Activated CD8-positive, alpha-beta memory T cell treated with anti-CD3 and anti-CD28 coated beads, Interleukin-2, amount 50 U/mL, for 48 hours (primary cell): ENCODE measurements at regions not wholly inside any gene's neighbourhood (a gene's known extent, or its start where the extent isn't known, plus 50 kb on each side); places are given as distances from the start of the nearest gene placed in this dataset.

Experiments
- DNase-seq: peaks from one replicate; pipeline ENCODE4 v3.0.0-alpha.2; 2020

- DNase-seq: no peak
Measured at GRCh38 chr15:70257573-70258248, 160.0 kb upstream of the TLE3 start.

GRCh38 chr15:70257047-70257446, 159.3 kb upstream of the TLE3 start:
- DNase-seq: no peak

- DNase-seq: no peak
Measured at GRCh38 chr15:70254311-70254869, 156.7 kb upstream of the TLE3 start.

GRCh38 chr15:70253461-70254156, 155.9 kb upstream of the TLE3 start:
- no peak for DNase-seq

- no peak for DNase-seq
Measured at GRCh38 chr15:70252951-70253320, 155.2 kb upstream of the TLE3 start.

- no peak for DNase-seq
Measured at GRCh38 chr15:70252056-70252950, 154.6 kb upstream of the TLE3 start.

GRCh38 chr15:70251246-70251990, 153.7 kb upstream of the TLE3 start:
- DNase-seq: no peak

GRCh38 chr15:70250208-70251201, 152.8 kb upstream of the TLE3 start:
- DNase-seq: no peak

GRCh38 chr15:70249616-70250015, 151.9 kb upstream of the TLE3 start:
- no peak for DNase-seq

GRCh38 chr15:70248116-70249025, 150.7 kb upstream of the TLE3 start:
- no peak for DNase-seq

GRCh38 chr15:70247281-70247680, 149.6 kb upstream of the TLE3 start:
- DNase-seq: no peak

GRCh38 chr15:70246623-70247220, 149.0 kb upstream of the TLE3 start:
- DNase-seq: no peak

GRCh38 chr15:70245932-70246622, 148.4 kb upstream of the TLE3 start:
- DNase-seq: peak; percentile 45

- DNase-seq: peak; percentile 23
Measured at GRCh38 chr15:70244978-70245542, 147.3 kb upstream of the TLE3 start.

GRCh38 chr15:70243686-70244540, 146.2 kb upstream of the TLE3 start:
- peak; percentile 23 for DNase-seq

- no peak for DNase-seq
Measured at GRCh38 chr15:70242951-70243685, 145.4 kb upstream of the TLE3 start.
